ENCODE measurements at regions not wholly inside any gene's neighbourhood (a gene's known extent, or its start where the extent isn't known, plus 50 kb on each side); places are given as distances from the start of the nearest gene placed in this dataset.

GRCh38 chr5:85605381-85605780, 1012.4 kb upstream of the COX7C start (continued):
- TF ChIP-seq KDM1A (IDR thresholded peaks at IDR 0.05; ENCODE audit: borderline replicate concordance, low read length): no peak

GRCh38 chr5:85614489-85614888, 1003.3 kb upstream of the COX7C start:
- Histone ChIP-seq H3K9me3 (ENCODE audit: insufficient read depth in 2 of 2, low read depth in 1 of 2, low read length in 1 of 2) (no peaks in the 10 kb centered on the region; a peak in 1 of 4 replicates), H2BK20ac (ENCODE audit: low read length) (no peak overlapping the region), H3K9ac (replicated peaks in 1 of 4; ENCODE audit: extremely low read depth in 1 of 4, low read depth in 3 of 4, low read length in 3 of 4) (no peak overlapping the region), H3K79me2 (ENCODE audit: control insufficient read depth in 1 of 2, insufficient read depth in 2 of 2, low read length in 2 of 2) (no peaks in the 10 kb centered on the region), H3K36me3 (ENCODE audit: control insufficient read depth in 2 of 4, insufficient read depth in 4 of 4, low read length in 3 of 4) (no peaks in the 10 kb centered on the region), H3K14ac (ENCODE audit: insufficient read length) (no peak overlapping the region), H4K8ac (ENCODE audit: extremely low read depth, insufficient read depth, low read length) (no peak overlapping the region), H3K4me1 (replicated peaks in 1 of 4; ENCODE audit: control insufficient read depth in 3 of 4, insufficient read depth in 4 of 4, low read length in 3 of 4) (no peaks in the 10 kb centered on the region), H3K18ac (ENCODE audit: extremely low read depth, low read length) (no peak overlapping the region), H3K23ac (ENCODE audit: insufficient read length) (no peak overlapping the region), H3K4ac (replicated peaks; ENCODE audit: insufficient read length, low read depth, low read length) (no peak overlapping the region), H2AK5ac (ENCODE audit: low read depth, low read length) (no peak overlapping the region), H2BK5ac (ENCODE audit: low read depth, low read length) (no peak overlapping the region), H3K79me1 (ENCODE audit: low read depth, low read length) (no peaks in the 10 kb centered on the region), H3K27me3 (replicated peaks in 1 of 4; ENCODE audit: control insufficient read depth in 3 of 4, extremely low read depth in 1 of 4, insufficient read depth in 3 of 4, low read length in 3 of 4) (no peaks in the 10 kb centered on the region), H3K27ac (ENCODE audit: low read depth, low read length) (no peak overlapping the region), H3K4me3 (ENCODE audit: extremely low read depth in 1 of 4, insufficient read depth in 2 of 4, low read depth in 3 of 4, low read length in 4 of 4) (no peak overlapping the region), H2BK15ac (ENCODE audit: low read length) (no peak overlapping the region), H4K5ac (ENCODE audit: insufficient read length, low read depth, low read length) (no peak overlapping the region), H3K23me2 (ENCODE audit: low read depth, low read length) (no peaks in the 10 kb centered on the region), H2AFZ (ENCODE audit: low read length) (no peak overlapping the region), H4K91ac (replicated peaks; ENCODE audit: insufficient read length, low read length) (no peak overlapping the region), H2BK12ac (ENCODE audit: low read depth, low read length) (no peak overlapping the region), H3K4me2 (ENCODE audit: insufficient read depth in 1 of 2, low read depth in 2 of 2, low read length in 2 of 2) (no peak overlapping the region), H3K56ac (replicated peaks; ENCODE audit: insufficient read length, low read depth, low read length) (no peak overlapping the region), H2BK120ac (replicated peaks; ENCODE audit: low read depth, low read length) (no peak overlapping the region), H4K20me1 (replicated peaks in 1 of 2; ENCODE audit: control insufficient read depth in 1 of 2, insufficient read depth in 2 of 2, low read length in 2 of 2) (no peaks in the 10 kb centered on the region)
- FAIRE-seq: no peak
- ChIA-PET CTCF (ENCODE audit: partially characterized antibody) (no interaction called here), POLR2A (ENCODE audit: partially characterized antibody) (no interaction called here)
- DNase-seq (ENCODE audit: low read depth in 1 of 2, low spot score in 2 of 2): no peak
- WGBS, 2 experiments (ENCODE audit: extremely low coverage in 1 of 2, insufficient coverage in 1 of 2, insufficient read length in 1 of 2, insufficient replicate concordance in 2 of 2, low coverage in 1 of 2, low lambda C conversion rate in 2 of 2, missing lambda C conversion rate in 1 of 2): 91% methylated on average over 3 of the region's 3 CpGs; no CpG with 5 or more reads in 1 of the 2 experiments
- TF ChIP-seq KDM1A (IDR thresholded peaks at IDR 0.05; ENCODE audit: borderline replicate concordance, low read length) (no peak), SP2 (IDR thresholded peaks at IDR 0.05; ENCODE audit: low read length) (no peak), EP300 (IDR thresholded peaks at IDR 0.05; ENCODE audit: borderline replicate concordance in 1 of 2, low read depth in 2 of 2, low read length in 2 of 2) (no peak), ASH2L (IDR thresholded peaks at IDR 0.05; ENCODE audit: low read length) (no peak), SP4 (IDR thresholded peaks at IDR 0.05; ENCODE audit: low read length) (no peak), SAP30 (IDR thresholded peaks at IDR 0.05; ENCODE audit: insufficient read depth, insufficient replicate concordance, low read length) (no peak), SIRT6 (IDR thresholded peaks at IDR 0.05; ENCODE audit: low read length) (no peak), POLR2A (IDR thresholded peaks at IDR 0.05; ENCODE audit: control extremely low read depth in 1 of 2, low read depth in 2 of 2, low read length in 2 of 2) (no peak), GABPA (IDR thresholded peaks at IDR 0.05; ENCODE audit: borderline replicate concordance, insufficient read depth, low read length) (no peak), TCF12 (IDR thresholded peaks at IDR 0.05; ENCODE audit: low read depth, low read length) (no peak), POU5F1 (IDR thresholded peaks at IDR 0.05; ENCODE audit: low read depth, low read length) (no peak), SUZ12 (IDR thresholded peaks at IDR 0.05; ENCODE audit: low read length) (no peak), YY1 (IDR thresholded peaks at IDR 0.05; ENCODE audit: low read depth, low read length) (no peak), SP1 (IDR thresholded peaks at IDR 0.05; ENCODE audit: low read depth, low read length) (no peak), JUND (IDR thresholded peaks at IDR 0.05; ENCODE audit: low read length) (no peak)

Data from H1 (cell line).